Uterus (tissue), 2 donors: ENCODE measurements at regions not wholly inside any gene's neighbourhood (a gene's known extent, or its start where the extent isn't known, plus 50 kb on each side); places are given as distances from the start of the nearest gene placed in this dataset.

Experiments
- CTCF ChIP-seq, 4 experiments: fragments of 200-600 bp in 2 of 4; fragments of 450-650 bp in 2 of 4; sonication (generic) in 2 of 4; IDR thresholded peaks; one replicate each; pipeline ENCODE4 v1.5.1; 2016 to 2019; ENCODE audit warnings: antibody characterized with exemption in 4 of 4, mild to moderate bottlenecking in 2 of 4, moderate library complexity in 1 of 4
- POLR2A ChIP-seq, 2 donors: fragments of 450-650 bp; IDR thresholded peaks; one replicate each; pipeline ENCODE4 v1.6.1; 2016; ENCODE audit warnings: antibody characterized with exemption in 2 of 2, mild to moderate bottlenecking in 1 of 2, moderate library complexity in 1 of 2

GRCh38 chr16:10242916-10243315 is 60.7 kb upstream of the GRIN2A start:
- TF ChIP-seq CTCF (IDR thresholded peaks at IDR 0.05): no peak
- TF ChIP-seq POLR2A (IDR thresholded peaks at IDR 0.05): no peak
